Smooth muscle cell (in vitro differentiated cells): ENCODE measurements at regions not wholly inside any gene's neighbourhood (a gene's known extent, or its start where the extent isn't known, plus 50 kb on each side); places are given as distances from the start of the nearest gene placed in this dataset.

ENCODE experiments used
- DNase-seq: peaks from one replicate; lab custom pipeline; 2025; ENCODE audit not compliant: unreplicated experiment; lab: John Stamatoyannopoulos, UW
- H2AFZ ChIP-seq: fragments of 200-600 bp; sonication (generic); 2 replicates; pipeline ENCODE4 v1.6.0; 2016; ENCODE audit warnings: antibody characterized with exemption, low read depth, mild to moderate bottlenecking
- H3F3A ChIP-seq: fragments of 200-600 bp; sonication (generic); 2 replicates; pipeline ENCODE4 v1.6.0; 2017; ENCODE audit warnings: antibody characterized with exemption, low read depth
- H3K27ac ChIP-seq: fragments of 200-600 bp; sonication (generic); 2 replicates; pipeline ENCODE4 v1.5.1; 2016; ENCODE audit warnings: low read depth, mild to moderate bottlenecking
- H3K27me3 ChIP-seq: fragments of 200-600 bp; sonication (generic); 2 replicates; pipeline ENCODE4 v1.6.1; 2016; ENCODE audit warnings: low read depth, mild to moderate bottlenecking
- H3K36me3 ChIP-seq: fragments of 200-600 bp; sonication (generic); 2 replicates; pipeline ENCODE4 v1.5.1; 2016; ENCODE audit warnings: low read depth
- H3K4me1 ChIP-seq: fragments of 200-600 bp; sonication (generic); 2 replicates; pipeline ENCODE4 v1.5.1; 2016; ENCODE audit warnings: low read depth
- H3K4me2 ChIP-seq: fragments of 200-600 bp; sonication (generic); 2 replicates; pipeline ENCODE4 v1.6.0; 2016; ENCODE audit warnings: mild to moderate bottlenecking
- H3K4me3 ChIP-seq: fragments of 200-600 bp; sonication (generic); 2 replicates; pipeline ENCODE4 v1.5.1; 2016; ENCODE audit warnings: mild to moderate bottlenecking
- H3K79me2 ChIP-seq: fragments of 200-600 bp; sonication (generic); 2 replicates; pipeline ENCODE4 v1.6.0; 2016; ENCODE audit warnings: low read depth, mild to moderate bottlenecking
- H3K9ac ChIP-seq: fragments of 200-600 bp; sonication (generic); 2 replicates; pipeline ENCODE4 v1.6.0; 2016; ENCODE audit warnings: low read depth
- H3K9me3 ChIP-seq: fragments of 200-600 bp; sonication (generic); replicated peaks from 2 replicates; pipeline ENCODE4 v1.5.1; 2016; ENCODE audit warnings: low read depth
- H4K20me1 ChIP-seq: fragments of 200-600 bp; sonication (generic); 2 replicates; pipeline ENCODE4 v1.6.0; 2016; ENCODE audit warnings: low read depth
- WGBS: methylation state at CpG from one replicate; pipeline ENCODE4 v1.1.7; 2016; ENCODE audit warnings: low lambda C conversion rate; 5-methylcytosine and 5-hydroxymethylcytosine counted together
- TF ChIP-seq, protein P1 (sequence below): fragments of 200-600 bp; sonication (generic); IDR thresholded peaks from 2 replicates; pipeline ENCODE4 v1.5.1; 2017; ENCODE audit warnings: borderline replicate concordance, mild to moderate bottlenecking, antibody characterized with exemption; ENCODE audit not compliant: insufficient read depth, poor library complexity, severe bottlenecking

- no peak overlapping the region for H3K27ac ChIP-seq
- WGBS, result 79% methylated on average over 18 of the region's 18 CpGs
- no peaks in the 10 kb centered on the region for H4K20me1 ChIP-seq
- no peaks in the 10 kb centered on the region for H3K4me1 ChIP-seq
- no peaks in the 10 kb centered on the region for H3F3A ChIP-seq
- H3K9me3 ChIP-seq, result no peaks in the 10 kb centered on the region
- no peak for DNase-seq
- no peaks in the 10 kb centered on the region for H3K27me3 ChIP-seq
- no peak overlapping the region for H2AFZ ChIP-seq
- H3K9ac ChIP-seq, result no peak overlapping the region
- H3K36me3 ChIP-seq, result no peaks in the 10 kb centered on the region
- H3K4me3 ChIP-seq, result no peak overlapping the region
- TF ChIP-seq, protein P1, sequence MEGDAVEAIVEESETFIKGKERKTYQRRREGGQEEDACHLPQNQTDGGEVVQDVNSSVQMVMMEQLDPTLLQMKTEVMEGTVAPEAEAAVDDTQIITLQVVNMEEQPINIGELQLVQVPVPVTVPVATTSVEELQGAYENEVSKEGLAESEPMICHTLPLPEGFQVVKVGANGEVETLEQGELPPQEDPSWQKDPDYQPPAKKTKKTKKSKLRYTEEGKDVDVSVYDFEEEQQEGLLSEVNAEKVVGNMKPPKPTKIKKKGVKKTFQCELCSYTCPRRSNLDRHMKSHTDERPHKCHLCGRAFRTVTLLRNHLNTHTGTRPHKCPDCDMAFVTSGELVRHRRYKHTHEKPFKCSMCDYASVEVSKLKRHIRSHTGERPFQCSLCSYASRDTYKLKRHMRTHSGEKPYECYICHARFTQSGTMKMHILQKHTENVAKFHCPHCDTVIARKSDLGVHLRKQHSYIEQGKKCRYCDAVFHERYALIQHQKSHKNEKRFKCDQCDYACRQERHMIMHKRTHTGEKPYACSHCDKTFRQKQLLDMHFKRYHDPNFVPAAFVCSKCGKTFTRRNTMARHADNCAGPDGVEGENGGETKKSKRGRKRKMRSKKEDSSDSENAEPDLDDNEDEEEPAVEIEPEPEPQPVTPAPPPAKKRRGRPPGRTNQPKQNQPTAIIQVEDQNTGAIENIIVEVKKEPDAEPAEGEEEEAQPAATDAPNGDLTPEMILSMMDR, result no peak
- no peaks in the 10 kb centered on the region for H3K79me2 ChIP-seq
- H3K4me2 ChIP-seq, result no peak overlapping the region
These were observed 313.4 kb upstream of the C1orf174 start for GRCh38 chr1:4213366-4213973.

- Histone ChIP-seq H3F3A (no peaks in the 10 kb centered on the region), H3K79me2 (no peaks in the 10 kb centered on the region), H2AFZ (no peak overlapping the region), H3K9ac (no peak overlapping the region), H3K4me2 (no peak overlapping the region), H3K36me3 (no peaks in the 10 kb centered on the region), H4K20me1 (no peaks in the 10 kb centered on the region), H3K9me3 (no peaks in the 10 kb centered on the region), H3K4me1 (no peaks in the 10 kb centered on the region), H3K27me3 (no peaks in the 10 kb centered on the region), H3K4me3 (no peak overlapping the region), H3K27ac (no peak overlapping the region)
- no peak for DNase-seq
- TF ChIP-seq, protein P1, result no peak
- 93% methylated on average over 12 of the region's 12 CpGs for WGBS
These were observed 314.8 kb upstream of the C1orf174 start for GRCh38 chr1:4214826-4215225.

DNA sequence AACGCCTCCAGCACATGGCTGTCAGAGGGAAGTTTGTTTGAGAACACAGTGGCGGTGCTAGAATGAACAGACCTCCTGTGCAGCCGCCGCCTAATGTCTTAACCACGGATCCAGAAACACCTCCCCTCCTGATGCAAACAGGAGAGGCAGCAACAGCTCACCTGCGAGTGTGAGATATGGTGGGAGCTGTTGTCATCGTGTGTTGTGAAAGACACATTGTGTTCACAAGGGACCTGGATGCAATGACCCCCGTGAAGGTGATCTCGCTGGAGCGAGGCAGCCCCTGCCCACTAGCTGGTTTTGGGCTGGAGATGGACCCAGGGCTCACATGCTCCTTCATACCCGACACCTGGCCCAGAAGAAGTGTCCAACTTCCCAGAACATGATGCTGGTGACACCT is 315.3 kb upstream of the C1orf174 start:
- WGBS, result 94% methylated on average over 11 of the region's 11 CpGs
- Histone ChIP-seq H3K27ac (no peak overlapping the region), H3K4me1 (no peaks in the 10 kb centered on the region), H2AFZ (no peak overlapping the region), H4K20me1 (no peaks in the 10 kb centered on the region), H3K36me3 (no peaks in the 10 kb centered on the region), H3K27me3 (no peaks in the 10 kb centered on the region), H3K9me3 (no peaks in the 10 kb centered on the region), H3F3A (no peaks in the 10 kb centered on the region), H3K9ac (no peak overlapping the region), H3K4me2 (no peak overlapping the region), H3K4me3 (no peak overlapping the region), H3K79me2 (no peaks in the 10 kb centered on the region)
- no peak for DNase-seq
- TF ChIP-seq, protein P1, result no peak

DNA sequence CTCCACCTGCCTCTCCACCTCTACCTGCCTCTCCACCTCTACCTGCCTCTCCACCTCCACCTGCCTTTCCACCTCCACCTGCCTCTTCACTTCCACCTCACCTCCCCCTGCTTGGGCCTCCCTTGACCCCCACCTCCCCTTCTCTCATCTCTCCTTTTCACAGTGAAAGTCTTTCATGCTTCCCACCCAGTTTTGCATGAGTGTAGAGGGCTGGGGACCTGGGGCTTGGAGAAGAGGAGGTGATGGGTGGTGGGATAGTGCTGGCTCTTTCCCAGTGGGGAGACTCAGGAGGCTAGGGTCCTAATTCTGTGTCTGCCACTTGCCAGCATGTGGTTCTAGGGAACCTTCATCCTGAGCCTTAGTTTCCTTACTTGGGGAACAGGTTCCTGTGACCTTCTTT is 316.2 kb upstream of the C1orf174 start:
- Histone ChIP-seq H2AFZ (no peak overlapping the region), H3F3A (no peaks in the 10 kb centered on the region), H3K9me3 (no peaks in the 10 kb centered on the region), H3K27ac (no peak overlapping the region), H3K27me3 (no peaks in the 10 kb centered on the region), H3K36me3 (no peaks in the 10 kb centered on the region), H3K4me3 (no peak overlapping the region), H4K20me1 (no peaks in the 10 kb centered on the region), H3K79me2 (no peaks in the 10 kb centered on the region), H3K9ac (no peak overlapping the region), H3K4me2 (no peak overlapping the region), H3K4me1 (no peaks in the 10 kb centered on the region)
- TF ChIP-seq, protein P1, result no peak
- DNase-seq, result no peak
